ENCODE measurements at regions not wholly inside any gene's neighbourhood (a gene's known extent, or its start where the extent isn't known, plus 50 kb on each side); places are given as distances from the start of the nearest gene placed in this dataset.

GRCh38 chrX:10064736-10065135 is 92.0 kb upstream of the CLCN4 start:
- no peak for TF ChIP-seq POLR2A (IDR thresholded peaks at IDR 0.05; ENCODE audit: low read depth)
- TF ChIP-seq EP300 (IDR thresholded peaks at IDR 0.05) = no peak
- no peak for TF ChIP-seq CTCF (IDR thresholded peaks at IDR 0.05)
- no peak for TF ChIP-seq POLR2AphosphoS5 (IDR thresholded peaks at IDR 0.05)
- Histone ChIP-seq H3K27ac (replicated peaks in 1 of 4) (no peak overlapping the region), H3K4me1 (peaks cover 0 to 7% (median 5%) of the 10 kb centered on the region in 4 donors), H3K9me3 (no peaks in the 10 kb centered on the region), H3K36me3 (peaks cover 8 to 22% (median 16%) of the 10 kb centered on the region in 4 donors), H3K27me3 (no peaks in the 10 kb centered on the region), H3K4me3 (no peak overlapping the region)
- 66% methylated on average over 8 of the region's 11 CpGs for WGBS
- no peak for DNase-seq (ENCODE audit: extremely low spot score)
- intact Hi-C loops (cut with DNase I) = no loop called here

GRCh38 chrX:10070714-10071436 is 85.9 kb upstream of the CLCN4 start:
- WGBS = 91% methylated on average over 5 of the region's 7 CpGs
- no peak overlapping the region for H3K4me3 ChIP-seq
- DNase-seq (ENCODE audit: extremely low spot score) = no peak
- TF ChIP-seq CTCF (IDR thresholded peaks at IDR 0.05) = no peak
- peaks cover 0 to 6% (median 0%) of the 10 kb centered on the region in 4 donors for H3K4me1 ChIP-seq
- no peak overlapping the region for H3K27ac ChIP-seq (replicated peaks in 1 of 4)
- H3K27me3 ChIP-seq = no peaks in the 10 kb centered on the region
- intact Hi-C loops (cut with DNase I) = no loop called here
- H3K9me3 ChIP-seq = no peaks in the 10 kb centered on the region
- peaks cover 8 to 22% (median 14%) of the 10 kb centered on the region in 4 donors for H3K36me3 ChIP-seq

- intact Hi-C loops (cut with DNase I) = no loop called here
- H3K9me3 ChIP-seq = no peaks in the 10 kb centered on the region
- no peak overlapping the region for H3K27ac ChIP-seq (replicated peaks in 1 of 4)
- DNase-seq (ENCODE audit: extremely low spot score) = no peak
- WGBS = 69% methylated on average over 7 of the region's 7 CpGs
- H3K4me1 ChIP-seq = peaks cover 0 to 6% (median under 1%) of the 10 kb centered on the region in 4 donors
- no peak for TF ChIP-seq POLR2A (IDR thresholded peaks at IDR 0.05; ENCODE audit: low read depth)
- TF ChIP-seq CTCF (IDR thresholded peaks at IDR 0.05) = no peak
- no peak for TF ChIP-seq POLR2AphosphoS5 (IDR thresholded peaks at IDR 0.05)
- TF ChIP-seq EP300 (IDR thresholded peaks at IDR 0.05) = no peak
- no peaks in the 10 kb centered on the region for H3K27me3 ChIP-seq
- H3K36me3 ChIP-seq = peaks cover 8 to 22% (median 13%) of the 10 kb centered on the region in 4 donors
- no peak overlapping the region for H3K4me3 ChIP-seq
Measured at GRCh38 chrX:10071451-10072144, 85.2 kb upstream of the CLCN4 start.

- H3K9me3 ChIP-seq = no peaks in the 10 kb centered on the region
- DNase-seq (ENCODE audit: extremely low spot score) = no peak
- H3K27me3 ChIP-seq = no peaks in the 10 kb centered on the region
- peaks cover 1 to 10% (median 4%) of the 10 kb centered on the region in 4 donors for H3K36me3 ChIP-seq
- intact Hi-C loops (cut with DNase I) = no loop called here
- no peak overlapping the region for H3K27ac ChIP-seq (replicated peaks in 1 of 4)
- TF ChIP-seq POLR2AphosphoS5 (IDR thresholded peaks at IDR 0.05) = no peak
- no peak for TF ChIP-seq CTCF (IDR thresholded peaks at IDR 0.05)
- TF ChIP-seq POLR2A (IDR thresholded peaks at IDR 0.05; ENCODE audit: low read depth) = no peak
- H3K4me1 ChIP-seq = peaks cover 0 to 6% (median 6%) of the 10 kb centered on the region in 4 donors
- H3K4me3 ChIP-seq = no peak overlapping the region
- 79% methylated on average over 4 of the region's 4 CpGs for WGBS
Measured at GRCh38 chrX:10072786-10073568, 83.8 kb upstream of the CLCN4 start.

Data from esophagus muscularis mucosa (tissue), 4 donors.